HG03571 (cell line): ENCODE measurements at regions not wholly inside any gene's neighbourhood (a gene's known extent, or its start where the extent isn't known, plus 50 kb on each side); places are given as distances from the start of the nearest gene placed in this dataset.

Source experiments
- ATAC-seq: cut with Tn5 transposase; IDR thresholded peaks from one replicate; pipeline ENCODE4 v1.9.1; 2021; ENCODE audit not compliant: unreplicated experiment

DNA sequence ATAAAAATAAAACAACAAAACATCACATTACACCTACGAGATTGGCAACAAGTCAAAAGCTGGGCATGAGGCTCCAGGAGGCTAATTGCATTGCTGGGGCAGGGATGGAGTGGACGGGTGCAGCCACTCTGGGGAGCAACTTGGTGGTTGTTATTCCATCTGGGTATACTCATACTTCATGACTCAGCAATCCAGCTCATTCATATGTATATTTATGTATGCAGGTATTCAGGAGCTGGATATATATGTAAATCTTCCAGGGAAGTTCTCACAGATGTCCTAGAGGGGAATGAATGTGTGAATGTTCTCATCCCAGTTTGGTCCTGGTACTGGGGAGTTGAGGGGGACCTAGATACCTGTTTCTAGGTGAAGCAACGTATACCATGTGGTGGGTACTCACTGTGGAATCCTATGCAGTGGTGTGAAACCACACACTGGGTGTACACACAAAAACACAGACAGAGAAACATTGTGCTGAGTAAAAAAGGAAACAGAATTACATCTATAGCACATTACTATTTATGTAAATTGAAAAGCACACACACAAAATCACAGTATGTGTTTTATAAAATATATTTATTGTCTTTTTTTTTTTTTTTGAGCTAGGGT, 79.7 kb upstream of the RAB4A start:
- no peak for ATAC-seq

DNA sequence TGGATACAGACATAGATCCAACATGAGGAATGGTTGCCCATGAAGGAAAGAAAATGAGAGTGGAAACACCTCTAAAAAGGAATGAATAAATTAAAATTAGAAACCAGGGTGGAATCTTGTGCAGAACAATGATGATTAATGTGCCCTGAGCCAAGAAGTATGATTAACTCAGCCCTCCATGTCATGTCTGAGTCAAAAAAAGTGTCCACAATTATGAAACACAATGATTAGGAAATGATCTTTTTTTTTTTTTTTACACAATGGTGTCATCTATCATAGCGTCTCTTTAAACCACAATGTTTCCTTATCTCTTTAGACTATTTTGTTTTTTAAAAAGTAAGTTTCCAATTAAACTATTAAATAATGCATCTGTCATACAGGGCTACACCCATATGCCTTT, 78.9 kb upstream of the RAB4A start:
- ATAC-seq: no peak

DNA sequence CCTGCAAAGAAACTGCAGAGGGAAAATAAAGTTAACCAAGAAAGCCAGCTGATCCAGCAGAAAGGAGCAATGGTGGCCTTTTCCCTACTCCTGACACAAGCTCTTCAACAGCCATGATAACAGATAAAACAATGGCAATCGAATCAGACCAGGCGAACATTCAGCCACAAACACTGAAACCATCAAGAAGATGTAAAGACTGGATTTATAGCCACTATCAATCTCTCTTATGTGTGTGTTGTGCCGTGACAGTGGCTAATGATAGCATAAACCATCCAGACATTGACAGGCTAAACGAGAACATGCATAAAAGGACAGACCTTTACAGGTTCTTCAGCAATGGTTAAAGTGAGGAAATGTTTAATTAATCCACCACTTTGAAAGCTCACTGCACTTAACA, 78.1 kb upstream of the RAB4A start:
- ATAC-seq: no peak

GRCh38 chr1:229194096-229194495, 76.8 kb upstream of the RAB4A start:
- no peak for ATAC-seq

- ATAC-seq: no peak
Measured at GRCh38 chr1:229195246-229195645, 75.7 kb upstream of the RAB4A start.

DNA sequence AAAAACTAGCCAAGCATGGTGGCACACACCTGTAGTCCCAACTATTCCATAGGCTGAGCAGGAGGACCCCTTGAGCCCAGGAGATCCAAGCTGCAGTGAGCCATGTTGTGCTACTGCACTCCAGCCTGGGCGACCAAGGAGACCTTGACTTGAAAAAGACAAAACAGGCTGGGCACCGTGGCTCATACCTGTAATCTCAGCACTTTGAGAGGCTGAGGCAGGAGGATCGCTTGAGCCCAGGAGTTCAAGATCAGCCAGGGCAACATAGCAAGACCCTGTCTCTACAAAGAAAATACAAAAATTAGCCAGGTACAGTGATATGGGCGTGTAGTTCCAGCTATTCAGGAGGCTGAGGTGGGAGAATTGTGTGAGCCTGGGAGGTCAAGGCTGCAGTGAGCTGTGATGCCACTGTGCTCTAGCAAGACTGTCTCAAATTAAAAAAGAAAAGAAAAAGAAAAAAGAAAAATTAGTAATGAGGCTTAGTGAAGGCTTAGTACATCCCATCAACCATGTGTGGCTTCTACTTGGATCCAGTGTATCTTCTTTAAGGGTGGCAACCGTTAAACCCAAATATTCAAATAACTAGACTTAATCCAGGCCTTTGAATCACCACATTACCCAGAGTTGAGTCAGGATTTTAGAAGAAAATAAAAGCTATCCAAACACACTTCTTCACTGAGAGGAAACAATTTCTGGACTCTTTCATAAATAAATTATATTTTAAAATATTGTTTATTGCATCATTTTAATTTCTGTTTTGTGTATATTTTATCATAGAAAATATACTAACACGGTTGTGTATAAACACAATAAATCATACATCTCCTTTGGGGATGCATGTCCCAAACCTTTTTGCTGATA, 74.3 kb upstream of the RAB4A start:
- no peak for ATAC-seq

- ATAC-seq: no peak
Measured at GRCh38 chr1:229197265-229197585, 73.7 kb upstream of the RAB4A start.

DNA sequence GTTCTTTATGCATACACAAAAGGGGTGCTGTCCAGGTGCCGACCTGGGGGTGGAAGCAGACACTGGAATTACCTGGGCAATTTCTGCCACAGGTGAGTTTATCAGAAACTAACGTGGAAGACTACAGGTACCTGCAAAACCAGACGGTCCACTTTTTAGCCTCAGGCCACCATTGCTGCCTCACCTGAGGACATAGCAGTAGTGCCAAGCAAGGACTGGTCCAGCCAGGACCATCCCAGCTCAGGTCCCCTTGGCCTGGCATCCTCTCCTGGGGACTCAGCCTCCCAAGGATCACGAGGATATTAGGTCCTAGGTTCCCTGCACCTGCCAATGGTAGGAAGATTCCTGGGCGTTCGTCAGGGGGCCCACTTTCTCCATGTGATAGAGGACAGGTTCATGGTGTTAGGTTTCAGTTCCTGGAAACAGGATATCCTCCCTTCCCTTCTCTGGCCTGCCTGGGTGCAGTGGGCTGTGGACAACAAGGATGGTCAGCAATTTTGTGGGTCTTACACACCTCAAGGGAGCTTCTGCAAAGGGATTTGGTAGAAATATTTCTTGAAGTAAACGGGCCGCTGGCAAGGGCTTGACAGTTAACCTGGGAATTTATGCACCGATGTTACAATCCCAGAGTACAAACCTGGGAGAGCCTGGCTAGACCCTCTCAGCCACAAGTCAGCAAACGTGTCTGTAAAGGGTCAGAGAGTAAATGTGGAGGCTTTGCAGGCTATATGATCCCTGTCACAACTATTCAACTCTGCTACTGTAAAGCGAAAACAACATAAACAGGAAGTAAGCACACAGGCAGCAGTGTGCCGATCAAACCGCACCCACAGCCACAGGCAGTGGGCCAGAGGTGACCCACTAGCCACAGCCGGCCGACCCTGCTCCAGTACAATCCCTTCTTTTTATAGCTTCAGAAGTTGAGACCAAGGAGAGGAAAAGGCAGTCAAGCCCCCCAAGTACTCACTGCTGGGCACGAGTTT, 71.4 kb upstream of the RAB4A start:
- no peak for ATAC-seq

DNA sequence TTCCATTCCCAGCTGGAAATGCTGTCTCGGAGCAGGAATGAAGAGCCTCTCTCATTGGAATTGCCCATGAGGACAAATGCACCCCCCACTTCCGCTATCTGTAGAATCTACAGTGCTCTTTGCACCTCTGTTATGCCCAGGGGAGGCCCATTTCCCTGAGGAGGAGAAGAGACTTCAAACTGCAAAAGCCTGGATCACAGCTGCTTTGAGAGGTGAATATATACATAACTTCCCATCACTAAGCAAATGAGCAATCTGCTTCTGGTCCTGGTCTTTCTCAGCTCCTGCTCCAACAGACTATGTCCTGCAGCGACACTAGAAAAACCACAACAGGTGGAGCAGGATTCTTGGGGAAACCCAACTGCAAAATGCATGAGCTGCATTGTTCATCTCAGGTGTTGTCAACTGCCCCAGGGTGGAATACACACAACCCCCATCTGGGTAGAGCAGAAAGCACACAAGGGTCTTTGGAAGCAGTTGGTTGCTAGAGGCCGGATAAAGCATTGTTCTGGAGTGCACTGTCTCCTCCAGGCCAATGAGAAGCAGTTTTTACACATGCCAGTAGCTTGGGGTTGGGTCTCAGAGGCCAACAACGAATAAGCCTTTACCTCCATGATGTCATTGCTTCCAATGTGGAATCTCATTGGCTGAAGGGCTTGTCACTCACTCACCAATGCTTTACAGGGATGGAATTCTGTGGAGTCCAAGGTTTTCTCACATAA, 67.7 kb upstream of the RAB4A start:
- no peak for ATAC-seq

- no peak for ATAC-seq
Measured at GRCh38 chr1:229203991-229204632, 66.8 kb upstream of the RAB4A start.

DNA sequence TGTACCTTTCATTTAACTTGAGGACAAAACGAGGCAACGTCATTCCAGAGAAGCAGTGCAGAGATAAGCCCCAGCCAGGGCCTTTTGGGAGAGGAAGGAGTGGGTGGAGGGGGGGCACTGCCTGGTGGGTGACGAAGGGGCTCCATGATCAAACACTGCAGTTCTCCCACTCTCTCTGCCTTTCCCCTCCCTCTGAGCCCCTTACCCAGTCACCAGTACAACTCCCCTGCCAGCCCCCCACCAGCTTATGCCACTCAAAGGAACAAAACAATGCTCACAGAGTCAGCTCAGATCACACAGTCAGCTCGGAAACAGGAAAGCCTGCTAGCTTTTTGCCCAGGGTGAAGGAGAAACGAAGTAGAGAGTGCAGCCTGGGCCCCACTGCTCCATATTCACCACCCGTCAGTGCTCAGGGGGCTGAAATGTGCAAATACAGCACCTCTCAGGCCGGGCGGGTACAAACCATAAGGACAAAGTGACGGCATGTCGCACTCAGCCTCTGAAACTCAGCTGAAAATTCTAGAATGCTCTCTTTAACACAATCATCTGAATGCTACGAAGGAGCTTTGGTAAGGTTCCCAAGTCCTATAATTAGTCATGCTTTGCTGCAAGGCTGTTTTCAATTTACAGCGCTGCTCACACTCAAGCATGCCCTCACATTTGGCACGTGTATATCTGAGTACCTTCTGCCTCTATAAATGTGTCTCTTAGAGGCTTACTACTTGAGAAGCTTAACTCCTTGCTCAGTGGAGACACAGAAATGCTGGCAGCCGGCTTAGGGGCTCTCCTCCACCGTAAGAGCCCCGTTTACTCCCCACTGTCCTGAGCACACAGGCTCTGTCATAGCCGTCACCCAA, 65.8 kb upstream of the RAB4A start:
- ATAC-seq: no peak

DNA sequence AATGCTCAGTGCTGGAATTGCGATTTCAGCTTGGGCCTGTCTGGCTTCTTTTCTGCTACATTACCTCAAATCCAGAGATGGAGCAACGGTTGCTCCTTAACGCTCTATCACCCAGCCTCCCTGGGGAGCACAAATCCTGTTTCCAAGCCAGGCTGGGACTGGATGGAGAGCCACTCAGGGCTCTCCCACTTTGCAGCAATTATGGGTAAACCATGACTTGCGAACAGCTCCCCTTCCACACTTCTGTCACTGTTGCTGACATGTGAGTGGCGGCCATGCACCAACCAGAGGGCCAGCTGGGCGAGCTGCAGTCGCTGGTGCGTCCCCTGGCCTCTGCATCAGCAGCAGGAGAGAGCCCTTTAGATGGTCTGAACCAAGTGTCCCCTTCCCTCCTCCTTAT, 65.1 kb upstream of the RAB4A start:
- ATAC-seq: no peak

DNA sequence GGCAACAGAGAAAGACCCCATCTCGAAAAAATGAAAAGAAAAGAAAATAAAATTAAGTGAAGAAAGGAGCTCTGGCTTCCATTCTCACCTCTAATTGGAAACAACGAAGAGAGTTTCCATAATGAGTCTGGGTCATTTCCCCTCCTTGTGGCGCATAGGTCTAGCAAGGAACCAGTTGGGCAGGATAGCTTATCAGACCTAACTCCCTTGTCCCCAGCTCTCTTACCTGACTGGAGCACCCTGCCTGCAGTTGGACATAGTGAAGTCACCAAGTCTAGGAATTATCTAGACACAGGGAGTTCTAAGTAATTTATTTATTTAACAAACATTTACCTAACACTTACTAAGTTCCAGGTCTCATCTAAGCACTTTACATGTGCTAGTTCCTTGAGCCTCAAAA, 63.0 kb upstream of the RAB4A start:
- no peak for ATAC-seq

- no peak for ATAC-seq
Measured at GRCh38 chr1:229208481-229208880, 62.4 kb upstream of the RAB4A start.

DNA sequence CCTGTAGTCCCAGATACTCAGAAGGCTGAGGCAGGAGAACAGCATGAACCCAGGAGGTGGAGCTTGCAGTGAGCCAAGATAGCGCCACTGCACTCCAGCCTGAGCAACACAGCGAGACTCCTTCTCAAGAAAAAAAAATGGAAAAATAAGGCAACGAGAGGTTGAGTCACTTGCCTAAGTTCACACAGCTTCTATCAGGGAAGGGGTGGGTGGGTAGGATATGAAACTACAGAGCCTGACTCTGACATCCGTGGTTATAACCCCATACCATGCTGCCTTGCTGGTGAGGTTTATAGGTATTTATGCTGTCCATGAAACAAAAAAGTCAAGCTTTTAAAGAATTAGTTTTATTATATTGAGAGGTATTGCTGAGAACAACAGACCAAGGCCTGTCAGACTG, 61.5 kb upstream of the RAB4A start:
- ATAC-seq: no peak

GRCh38 chr1:229209816-229210215, 61.1 kb upstream of the RAB4A start:
- ATAC-seq: no peak

DNA sequence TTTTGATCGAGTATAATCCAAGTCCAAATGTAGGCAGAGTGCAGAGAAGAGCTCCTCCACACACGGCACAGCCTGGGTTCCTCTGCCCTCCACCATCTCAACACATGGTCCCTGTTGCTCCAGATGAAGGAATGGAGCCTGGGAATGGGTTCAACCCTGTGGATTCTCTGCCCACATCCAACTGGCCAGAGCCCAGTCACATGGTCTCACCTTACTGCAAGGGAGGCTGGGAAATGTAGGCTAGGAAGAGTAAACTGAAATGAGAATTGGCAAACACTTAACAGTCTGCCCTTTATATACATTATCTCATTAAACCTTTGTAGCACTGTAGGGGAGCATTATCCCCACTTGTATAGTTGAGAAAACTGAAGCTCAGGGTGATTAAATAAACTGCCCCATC, 60.1 kb upstream of the RAB4A start:
- no peak for ATAC-seq

GRCh38 chr1:229213797-229214196, 57.1 kb upstream of the RAB4A start:
- ATAC-seq: no peak

- no peak for ATAC-seq
Measured at GRCh38 chr1:229217716-229218115, 53.2 kb upstream of the RAB4A start.

DNA sequence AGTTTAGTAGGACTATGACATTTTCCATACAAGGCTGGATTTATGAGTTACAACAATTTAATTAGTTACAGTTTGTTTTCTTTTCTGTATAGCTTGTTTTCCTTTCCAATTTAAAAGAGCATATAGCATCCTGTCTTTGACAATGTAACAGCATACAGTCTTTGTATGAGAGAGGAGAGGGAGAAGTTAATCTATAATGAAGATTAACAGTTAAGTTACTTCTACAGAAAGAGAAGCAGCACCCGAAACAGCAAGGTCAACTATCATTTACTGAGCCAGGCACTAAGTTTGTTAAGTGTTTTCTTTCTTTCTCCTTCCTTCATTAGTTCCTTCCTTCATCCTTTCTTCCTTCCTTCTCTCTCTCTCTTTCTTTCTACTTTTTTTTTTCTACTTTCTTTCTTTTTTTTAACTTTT, 52.3 kb upstream of the RAB4A start:
- no peak for ATAC-seq
